Hypothalamus (tissue), 51 donors: ENCODE measurements at regions not wholly inside any gene's neighbourhood (a gene's known extent, or its start where the extent isn't known, plus 50 kb on each side); places are given as distances from the start of the nearest gene placed in this dataset.
"Not testable (repeated sequence)": the region's sequence is repeated elsewhere in the genome, so short reads cannot be mapped to it uniquely, and the experiment has no call there.

Experiments
- DNase-seq, 51 donors: peaks; one replicate each; lab custom pipeline; 2025; lab: John Stamatoyannopoulos, UW

- no peak for DNase-seq
Observed at GRCh38 chr16:29154676-29155121, 169.8 kb downstream of the LAT start.

DNA sequence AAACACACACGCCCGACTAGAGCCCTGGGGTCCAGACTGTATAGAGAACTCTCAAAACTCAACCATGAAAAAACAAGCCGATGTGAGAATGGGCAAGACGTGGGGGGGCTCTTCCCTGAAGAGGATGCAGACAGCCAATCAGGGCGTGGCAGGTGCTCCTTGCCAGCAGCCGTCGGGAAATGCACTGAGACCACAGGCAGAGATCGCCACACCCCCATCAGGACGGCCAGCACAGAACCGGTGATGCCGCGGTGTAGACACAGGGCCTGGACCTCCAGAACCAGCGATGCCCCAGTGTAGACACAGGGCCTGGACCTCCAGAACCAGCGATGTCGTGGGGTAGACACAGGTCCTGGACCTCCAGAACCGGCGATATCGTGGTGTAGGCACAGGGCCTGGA is 169.2 kb downstream of the LAT start:
- no peak for DNase-seq

DNA sequence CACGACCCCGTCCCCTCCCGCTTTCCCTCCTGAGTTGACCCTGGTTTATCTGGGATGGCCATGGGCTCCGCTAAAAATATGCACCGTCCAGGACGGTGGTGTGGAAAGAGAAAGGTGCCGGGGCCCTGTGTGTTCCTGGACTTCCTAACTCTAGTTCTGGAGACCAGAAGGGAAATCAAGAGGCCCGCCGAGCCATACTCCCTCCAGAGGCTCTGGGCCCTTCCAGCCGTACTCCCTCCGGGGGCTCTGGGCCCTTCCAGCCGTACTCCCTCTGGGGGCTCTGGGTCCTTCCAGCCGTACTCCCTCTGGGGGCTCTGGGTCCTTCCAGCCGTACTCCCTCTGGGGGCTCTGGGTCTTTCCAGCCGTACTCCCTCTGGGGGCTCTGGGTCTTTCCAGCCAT is 168.5 kb downstream of the LAT start:
- DNase-seq: not testable (repeated sequence)

DNA sequence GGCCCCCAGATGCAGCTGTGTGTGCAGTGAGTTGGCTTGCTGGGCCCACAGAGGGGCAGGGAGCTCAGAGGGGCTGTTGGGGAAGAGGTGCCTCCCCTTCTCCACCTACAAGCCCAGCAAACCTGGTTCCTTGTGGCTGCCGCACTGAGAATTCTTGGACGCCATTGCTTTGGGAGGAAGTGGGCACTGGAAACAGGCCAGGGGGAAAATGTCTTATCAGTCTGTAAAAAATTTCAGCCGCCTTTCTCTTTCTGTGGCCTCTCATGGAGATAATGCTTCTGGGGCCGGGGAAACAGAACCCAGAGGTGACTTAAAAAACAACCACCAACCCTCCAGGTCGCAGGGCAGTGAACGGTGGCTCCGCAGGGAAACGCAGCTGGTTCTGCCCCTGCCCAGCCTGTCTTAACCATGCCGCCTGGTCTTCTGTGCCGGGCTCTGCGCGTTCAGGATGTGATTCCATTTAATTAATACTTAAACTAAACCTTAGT is 167.7 kb downstream of the LAT start:
- not testable (repeated sequence) for DNase-seq

DNA sequence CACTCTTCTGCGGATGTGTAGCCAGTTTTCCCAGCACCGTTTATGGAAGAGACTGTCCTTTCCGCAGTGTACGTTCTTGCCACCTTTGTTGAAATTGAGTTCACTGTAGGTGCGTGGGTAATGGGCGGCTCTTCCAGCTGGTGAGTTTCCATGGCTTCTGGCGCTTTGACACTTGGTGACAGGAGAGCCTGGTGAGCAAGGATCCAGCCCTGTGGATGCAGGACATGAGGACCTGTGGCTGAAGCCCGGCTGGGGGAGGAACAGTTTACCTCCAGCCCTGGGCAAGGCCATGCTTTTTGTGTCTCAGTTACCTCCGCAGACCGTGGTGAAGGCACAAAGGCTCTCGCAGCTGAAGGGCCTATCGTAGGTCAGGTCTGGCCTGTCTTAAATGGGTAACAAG is 166.5 kb downstream of the LAT start:
- DNase-seq: no peak

DNA sequence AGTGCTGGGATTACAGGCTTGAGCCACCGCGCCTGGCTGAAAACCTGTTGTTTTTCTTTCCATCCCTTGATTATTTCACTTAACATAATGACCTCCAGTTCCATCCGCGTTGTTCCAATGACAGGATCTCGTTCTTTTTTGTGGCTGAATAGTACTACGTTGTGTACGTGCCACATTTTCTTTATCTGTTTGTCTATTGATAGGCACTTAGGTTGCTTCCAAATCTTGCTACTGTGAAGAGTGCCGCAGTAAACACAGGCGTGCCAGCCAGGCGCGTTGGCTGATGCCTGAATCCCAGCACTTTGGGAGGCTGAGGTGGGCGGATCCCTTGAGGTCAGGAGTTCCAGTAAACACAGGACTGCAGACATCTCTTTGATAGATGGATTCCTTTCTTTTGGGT is 165.1 kb downstream of the LAT start:
- DNase-seq: not testable (repeated sequence)

GRCh38 chr16:29148867-29149272 is 164.0 kb downstream of the LAT start:
- DNase-seq: peak in 1 of 51 donors; percentile 19

DNA sequence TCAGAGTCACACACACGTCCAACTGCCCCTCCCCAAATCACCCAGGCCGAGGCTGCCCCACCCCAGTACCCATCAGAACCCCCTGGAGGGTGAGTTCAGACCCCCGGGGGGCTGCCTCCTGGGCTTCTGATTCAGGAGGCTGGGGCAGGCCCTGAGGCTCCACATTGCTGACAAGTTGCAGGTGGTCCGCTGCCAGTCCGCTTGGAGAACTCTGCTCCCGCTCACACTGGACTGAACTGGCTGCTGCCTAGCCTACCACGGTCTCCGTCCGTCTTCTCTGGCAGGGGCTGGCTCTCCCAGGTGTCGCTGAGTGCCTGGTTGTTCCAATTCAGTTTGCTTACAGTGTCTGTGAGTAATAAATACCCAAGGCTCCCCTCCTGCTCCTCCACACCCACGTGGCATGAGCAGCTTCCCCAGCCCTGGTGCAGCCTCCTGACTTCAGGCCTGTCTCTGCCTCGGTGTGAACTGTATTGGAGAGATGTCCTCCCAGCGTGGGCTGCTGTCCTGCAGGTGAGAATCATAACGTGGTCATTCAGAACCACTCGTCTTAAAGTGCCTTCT is 163.4 kb downstream of the LAT start:
- no peak for DNase-seq

DNA sequence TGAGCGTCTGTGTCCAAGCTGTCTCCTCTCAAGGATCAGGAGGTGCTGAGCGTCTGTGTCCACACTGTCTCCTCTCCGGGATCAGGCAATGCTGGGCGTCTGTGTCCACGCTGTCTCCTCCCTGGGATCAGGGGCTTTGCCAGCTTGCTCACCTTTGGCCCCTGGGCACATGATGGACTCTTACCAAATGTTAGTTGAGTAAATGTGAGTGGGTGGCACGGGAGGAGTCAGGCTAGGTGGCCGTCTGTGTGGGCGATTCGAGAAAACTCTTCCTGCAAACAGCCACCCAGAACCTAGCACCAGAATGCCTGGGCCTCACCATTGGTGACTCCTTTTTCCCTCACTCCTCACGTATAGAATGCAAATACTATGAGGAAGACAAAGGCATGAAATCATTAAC is 162.9 kb downstream of the LAT start:
- DNase-seq: not testable (repeated sequence)

GRCh38 chr16:29146808-29147643 is 162.2 kb downstream of the LAT start:
- not testable (repeated sequence) for DNase-seq

DNA sequence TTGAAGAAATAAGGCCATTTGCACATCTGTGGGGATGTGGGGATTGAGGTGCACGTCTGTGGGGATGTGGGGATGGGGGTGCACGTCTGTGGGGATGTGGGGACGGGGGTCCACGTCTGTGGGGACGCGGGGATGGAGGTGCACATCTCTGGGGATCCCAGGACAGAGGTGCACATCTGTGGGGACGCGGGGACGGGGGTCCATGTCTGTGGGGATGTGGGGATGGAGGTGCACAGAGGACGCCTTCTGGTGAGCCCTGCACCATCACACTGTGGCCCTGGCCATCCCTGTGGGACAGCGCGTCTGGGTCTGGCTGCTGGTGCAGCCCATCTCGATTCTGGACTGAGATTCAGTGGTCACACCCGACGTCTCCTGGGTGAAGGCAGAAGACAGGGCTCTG is 161.4 kb downstream of the LAT start:
- DNase-seq: no peak

DNA sequence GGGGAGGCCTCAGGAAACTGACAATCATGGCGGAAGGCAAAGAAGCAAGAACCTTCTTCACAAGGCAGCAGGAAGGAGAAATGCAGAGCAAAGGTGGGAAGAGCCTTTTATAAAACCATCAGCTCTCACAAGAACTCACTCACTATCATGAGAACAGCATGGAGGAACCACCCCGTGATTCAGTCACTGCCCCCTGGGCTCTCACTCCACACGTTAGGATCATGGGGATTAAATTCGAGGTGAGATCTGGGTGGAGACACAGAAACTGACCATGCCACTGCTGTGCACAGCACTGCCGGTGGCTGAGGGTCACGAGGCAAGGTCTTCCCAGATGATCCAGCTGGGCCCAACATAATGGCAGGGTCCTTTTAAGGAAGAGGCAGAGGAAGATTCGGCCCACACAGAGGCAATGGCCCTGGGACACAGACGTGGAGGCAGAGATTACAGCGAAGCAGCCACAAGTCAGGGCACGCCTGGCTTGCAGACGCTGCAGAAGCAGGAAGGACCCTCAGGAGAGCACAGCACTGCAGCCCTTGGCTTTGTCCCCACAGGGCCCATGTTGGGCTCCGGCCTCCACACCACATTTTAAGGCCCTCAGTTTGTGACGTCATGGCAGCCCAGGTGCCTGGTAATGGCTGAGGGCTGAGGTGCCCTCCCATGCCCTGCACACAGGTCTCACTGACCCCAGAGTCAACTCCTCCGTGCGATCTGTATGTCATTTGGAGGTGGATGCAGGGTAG is 160.8 kb downstream of the LAT start:
- DNase-seq: not testable (repeated sequence)

- not testable (repeated sequence) for DNase-seq
Observed at GRCh38 chr16:29145086-29145485, 160.2 kb downstream of the LAT start.

DNA sequence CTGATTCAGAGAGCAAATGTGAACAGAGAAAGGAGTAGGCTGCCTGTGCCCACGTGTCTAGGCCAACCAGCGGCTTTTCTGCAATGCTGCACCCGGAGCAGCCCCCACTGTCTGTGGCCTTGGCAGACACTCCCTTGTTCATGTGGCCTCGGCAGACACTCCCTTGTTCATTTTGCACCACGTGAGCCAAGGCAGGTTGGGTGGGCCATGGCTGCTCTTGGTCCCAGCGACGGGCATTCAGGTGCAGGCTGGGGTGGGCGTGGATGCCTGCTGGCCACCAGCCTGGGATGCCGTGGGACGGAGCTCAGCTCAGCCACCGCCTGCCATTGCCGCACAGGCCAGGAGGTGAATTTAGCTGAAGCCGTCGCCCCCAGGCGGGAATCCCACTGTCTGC is 159.8 kb downstream of the LAT start:
- DNase-seq: peak in 1 of 51 donors; percentile 14

DNA sequence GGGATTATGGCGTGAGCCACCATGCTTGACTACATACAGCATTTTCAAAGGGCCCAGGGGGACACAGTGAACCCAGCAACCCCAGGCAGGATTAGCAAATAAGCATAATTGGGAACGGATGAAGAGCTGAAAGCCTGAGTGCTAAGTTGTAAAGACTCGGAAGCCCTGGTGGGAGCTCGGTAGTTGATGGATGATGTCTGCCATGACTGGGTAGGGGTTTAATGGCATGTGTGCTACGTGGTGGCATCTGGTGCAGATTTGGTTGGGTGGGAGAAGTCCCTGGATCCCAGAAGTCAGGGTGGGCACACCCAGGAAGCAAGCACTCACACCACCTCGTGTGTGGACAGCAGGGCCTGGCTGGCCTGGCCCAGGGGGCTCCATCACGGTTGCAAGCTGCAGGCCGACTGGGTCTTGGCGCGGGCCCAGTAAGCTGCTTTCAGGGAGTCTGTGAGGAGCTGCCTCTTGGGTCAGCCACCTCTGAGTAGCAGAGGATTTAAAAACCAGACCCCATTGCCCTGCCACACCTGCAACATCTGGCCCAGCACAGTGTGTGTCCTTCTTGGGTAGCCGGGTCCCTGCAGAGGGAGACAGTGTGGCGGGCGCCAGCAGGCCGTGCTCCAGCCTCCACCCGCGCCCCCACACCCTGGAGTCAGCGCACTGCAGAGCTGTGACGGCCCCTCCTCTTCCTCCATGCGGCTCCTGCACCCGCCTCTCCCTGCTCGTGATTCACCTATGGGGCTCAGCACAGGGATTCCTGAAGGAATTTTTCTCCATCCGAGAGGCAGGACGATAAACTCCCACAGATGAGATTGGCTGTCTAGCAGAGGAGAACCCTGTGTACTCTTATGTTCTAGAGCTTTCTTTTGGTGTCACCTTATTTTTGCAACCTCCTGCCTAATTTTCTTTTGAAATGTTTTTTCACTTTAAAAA is 159.2 kb downstream of the LAT start:
- DNase-seq: peak in 3 of 51 donors; percentile 14 to 60 (median 18)

GRCh38 chr16:29142506-29142905 is 157.7 kb downstream of the LAT start:
- not testable (repeated sequence) for DNase-seq

GRCh38 chr16:29141586-29142324 is 156.9 kb downstream of the LAT start:
- DNase-seq: no peak

GRCh38 chr16:29141121-29141520 is 156.3 kb downstream of the LAT start:
- not testable (repeated sequence) for DNase-seq
